ENCODE measurements at regions not wholly inside any gene's neighbourhood (a gene's known extent, or its start where the extent isn't known, plus 50 kb on each side); places are given as distances from the start of the nearest gene placed in this dataset.

- H3K27ac ChIP-seq (ENCODE audit: low read depth in 1 of 3, low read length in 2 of 3) = no peak overlapping the region
- peaks cover 0 to 3% (median 0%) of the 10 kb centered on the region in 3 donors for H3K27me3 ChIP-seq (ENCODE audit: control insufficient read depth in 3 of 3, insufficient read depth in 3 of 3, low read length in 3 of 3)
- no peaks in the 10 kb centered on the region for H3K36me3 ChIP-seq (ENCODE audit: control insufficient read depth in 3 of 3, insufficient read depth in 2 of 3, low read depth in 1 of 3, low read length in 3 of 3)
- FAIRE-seq (no peak), DNase-seq (no peak)
- H3K4me3 ChIP-seq (ENCODE audit: low read depth in 1 of 3, low read length in 3 of 3) = no peak overlapping the region
- H3K4me1 ChIP-seq (ENCODE audit: control insufficient read depth in 3 of 3, insufficient read depth in 2 of 3, low read depth in 1 of 3, low read length in 2 of 3) = no peaks in the 10 kb centered on the region
- no peaks in the 10 kb centered on the region for H3K9me3 ChIP-seq (ENCODE audit: control insufficient read depth in 2 of 2, insufficient read depth in 1 of 2, low read depth in 1 of 2, low read length in 1 of 2)
- 77 to 95% (median 83%) methylated on average over 1 of the region's 1 CpG for WGBS, 3 donors
These were observed 283.7 kb upstream of the PUM3 start for GRCh38 chr9:3127564-3127963.

GRCh38 chr9:3125602-3126405 is 281.9 kb upstream of the PUM3 start:
- no peak for FAIRE-seq
- Histone ChIP-seq H3K36me3 (ENCODE audit: control insufficient read depth in 3 of 3, insufficient read depth in 2 of 3, low read depth in 1 of 3, low read length in 3 of 3) (no peaks in the 10 kb centered on the region), H3K27ac (ENCODE audit: low read depth in 1 of 3, low read length in 2 of 3) (no peak overlapping the region), H3K9me3 (ENCODE audit: control insufficient read depth in 2 of 2, insufficient read depth in 1 of 2, low read depth in 1 of 2, low read length in 1 of 2) (no peaks in the 10 kb centered on the region), H3K4me3 (ENCODE audit: low read depth in 1 of 3, low read length in 3 of 3) (no peak overlapping the region), H3K4me1 (ENCODE audit: control insufficient read depth in 3 of 3, insufficient read depth in 2 of 3, low read depth in 1 of 3, low read length in 2 of 3) (no peaks in the 10 kb centered on the region), H3K27me3 (ENCODE audit: control insufficient read depth in 3 of 3, insufficient read depth in 3 of 3, low read length in 3 of 3) (peaks cover 0 to 3% (median 0%) of the 10 kb centered on the region in 3 donors)
- DNase-seq = no peak
- WGBS, 3 donors = 63 to 74% (median 70%) methylated on average over 6 of the region's 6 CpGs

- peaks cover 0 to 3% (median 0%) of the 10 kb centered on the region in 3 donors for H3K27me3 ChIP-seq (ENCODE audit: control insufficient read depth in 3 of 3, insufficient read depth in 3 of 3, low read length in 3 of 3)
- WGBS, 3 donors = 7 to 15% (median 10%) methylated on average over 2 of the region's 2 CpGs
- FAIRE-seq = no peak
These were observed 280.1 kb upstream of the PUM3 start for GRCh38 chr9:3124001-3124400.

GRCh38 chr9:3118081-3118480 is 274.2 kb upstream of the PUM3 start:
- no peaks in the 10 kb centered on the region for H3K9me3 ChIP-seq (ENCODE audit: control insufficient read depth in 2 of 2, insufficient read depth in 1 of 2, low read depth in 1 of 2, low read length in 1 of 2)
- no peaks in the 10 kb centered on the region for H3K27me3 ChIP-seq (ENCODE audit: control insufficient read depth in 3 of 3, insufficient read depth in 3 of 3, low read length in 3 of 3)
- FAIRE-seq (no peak), DNase-seq (no peak)
- no peak overlapping the region for H3K4me3 ChIP-seq (ENCODE audit: low read depth in 1 of 3, low read length in 3 of 3)
- no peaks in the 10 kb centered on the region for H3K4me1 ChIP-seq (ENCODE audit: control insufficient read depth in 3 of 3, insufficient read depth in 2 of 3, low read depth in 1 of 3, low read length in 2 of 3)
- no peaks in the 10 kb centered on the region for H3K36me3 ChIP-seq (ENCODE audit: control insufficient read depth in 3 of 3, insufficient read depth in 2 of 3, low read depth in 1 of 3, low read length in 3 of 3)
- no peak overlapping the region for H3K27ac ChIP-seq (ENCODE audit: low read depth in 1 of 3, low read length in 2 of 3)

More at GRCh38 chr9:3124001-3124400, 280.1 kb upstream of the PUM3 start:
- H3K4me1 ChIP-seq (ENCODE audit: control insufficient read depth in 3 of 3, insufficient read depth in 2 of 3, low read depth in 1 of 3, low read length in 2 of 3) = no peaks in the 10 kb centered on the region
- no peak for DNase-seq
- no peaks in the 10 kb centered on the region for H3K9me3 ChIP-seq (ENCODE audit: control insufficient read depth in 2 of 2, insufficient read depth in 1 of 2, low read depth in 1 of 2, low read length in 1 of 2)
- no peaks in the 10 kb centered on the region for H3K36me3 ChIP-seq (ENCODE audit: control insufficient read depth in 3 of 3, insufficient read depth in 2 of 3, low read depth in 1 of 3, low read length in 3 of 3)
- H3K4me3 ChIP-seq (ENCODE audit: low read depth in 1 of 3, low read length in 3 of 3) = no peak overlapping the region
- H3K27ac ChIP-seq (ENCODE audit: low read depth in 1 of 3, low read length in 2 of 3) = no peak overlapping the region

- Histone ChIP-seq H3K36me3 (ENCODE audit: control insufficient read depth in 3 of 3, insufficient read depth in 2 of 3, low read depth in 1 of 3, low read length in 3 of 3) (no peaks in the 10 kb centered on the region), H3K27ac (ENCODE audit: low read depth in 1 of 3, low read length in 2 of 3) (no peak overlapping the region), H3K4me1 (ENCODE audit: control insufficient read depth in 3 of 3, insufficient read depth in 2 of 3, low read depth in 1 of 3, low read length in 2 of 3) (no peaks in the 10 kb centered on the region), H3K4me3 (ENCODE audit: low read depth in 1 of 3, low read length in 3 of 3) (no peak overlapping the region), H3K27me3 (ENCODE audit: control insufficient read depth in 3 of 3, insufficient read depth in 3 of 3, low read length in 3 of 3) (no peaks in the 10 kb centered on the region), H3K9me3 (ENCODE audit: control insufficient read depth in 2 of 2, insufficient read depth in 1 of 2, low read depth in 1 of 2, low read length in 1 of 2) (no peaks in the 10 kb centered on the region)
- FAIRE-seq (no peak), DNase-seq (no peak)
These were observed 255.8 kb upstream of the PUM3 start for GRCh38 chr9:3099646-3100045.

GRCh38 chr9:3088219-3088618 is 244.3 kb upstream of the PUM3 start:
- Histone ChIP-seq H3K27ac (ENCODE audit: low read depth in 1 of 3, low read length in 2 of 3) (no peak overlapping the region), H3K4me1 (ENCODE audit: control insufficient read depth in 3 of 3, insufficient read depth in 2 of 3, low read depth in 1 of 3, low read length in 2 of 3) (no peaks in the 10 kb centered on the region), H3K36me3 (ENCODE audit: control insufficient read depth in 3 of 3, insufficient read depth in 2 of 3, low read depth in 1 of 3, low read length in 3 of 3) (no peaks in the 10 kb centered on the region), H3K27me3 (ENCODE audit: control insufficient read depth in 3 of 3, insufficient read depth in 3 of 3, low read length in 3 of 3) (no peaks in the 10 kb centered on the region), H3K9me3 (ENCODE audit: control insufficient read depth in 2 of 2, insufficient read depth in 1 of 2, low read depth in 1 of 2, low read length in 1 of 2) (no peaks in the 10 kb centered on the region), H3K4me3 (ENCODE audit: low read depth in 1 of 3, low read length in 3 of 3) (no peak overlapping the region)
- FAIRE-seq (no peak), DNase-seq (no peak)
- 68 to 81% (median 76%) methylated on average over 8 of the region's 8 CpGs for WGBS, 3 donors

- Histone ChIP-seq H3K36me3 (ENCODE audit: control insufficient read depth in 3 of 3, insufficient read depth in 2 of 3, low read depth in 1 of 3, low read length in 3 of 3) (no peaks in the 10 kb centered on the region), H3K4me3 (ENCODE audit: low read depth in 1 of 3, low read length in 3 of 3) (no peak overlapping the region), H3K9me3 (ENCODE audit: control insufficient read depth in 2 of 2, insufficient read depth in 1 of 2, low read depth in 1 of 2, low read length in 1 of 2) (no peaks in the 10 kb centered on the region), H3K4me1 (ENCODE audit: control insufficient read depth in 3 of 3, insufficient read depth in 2 of 3, low read depth in 1 of 3, low read length in 2 of 3) (no peaks in the 10 kb centered on the region), H3K27ac (ENCODE audit: low read depth in 1 of 3, low read length in 2 of 3) (no peak overlapping the region), H3K27me3 (ENCODE audit: control insufficient read depth in 3 of 3, insufficient read depth in 3 of 3, low read length in 3 of 3) (no peaks in the 10 kb centered on the region)
- 54 to 74% (median 63%) methylated on average over 4 of the region's 4 CpGs for WGBS, 3 donors
- FAIRE-seq (no peak), DNase-seq (no peak)
These were observed 243.8 kb upstream of the PUM3 start for GRCh38 chr9:3087697-3088096.

- Histone ChIP-seq H3K27me3 (ENCODE audit: control insufficient read depth in 3 of 3, insufficient read depth in 3 of 3, low read length in 3 of 3) (no peaks in the 10 kb centered on the region), H3K4me1 (ENCODE audit: control insufficient read depth in 3 of 3, insufficient read depth in 2 of 3, low read depth in 1 of 3, low read length in 2 of 3) (no peaks in the 10 kb centered on the region), H3K9me3 (ENCODE audit: control insufficient read depth in 2 of 2, insufficient read depth in 1 of 2, low read depth in 1 of 2, low read length in 1 of 2) (no peaks in the 10 kb centered on the region), H3K36me3 (ENCODE audit: control insufficient read depth in 3 of 3, insufficient read depth in 2 of 3, low read depth in 1 of 3, low read length in 3 of 3) (no peaks in the 10 kb centered on the region), H3K4me3 (ENCODE audit: low read depth in 1 of 3, low read length in 3 of 3) (no peak overlapping the region), H3K27ac (ENCODE audit: low read depth in 1 of 3, low read length in 2 of 3) (no peak overlapping the region)
- DNase-seq (no peak), FAIRE-seq (no peak)
- 61 to 73% (median 65%) methylated on average over 3 of the region's 3 CpGs for WGBS, 3 donors
These were observed 237.1 kb upstream of the PUM3 start for GRCh38 chr9:3080951-3081350.

GRCh38 chr9:3074247-3074646 is 230.4 kb upstream of the PUM3 start:
- H3K4me1 ChIP-seq (ENCODE audit: control insufficient read depth in 3 of 3, insufficient read depth in 2 of 3, low read depth in 1 of 3, low read length in 2 of 3) = no peaks in the 10 kb centered on the region
- H3K9me3 ChIP-seq (ENCODE audit: control insufficient read depth in 2 of 2, insufficient read depth in 1 of 2, low read depth in 1 of 2, low read length in 1 of 2) = no peaks in the 10 kb centered on the region
- FAIRE-seq = no peak
- no peaks in the 10 kb centered on the region for H3K27me3 ChIP-seq (ENCODE audit: control insufficient read depth in 3 of 3, insufficient read depth in 3 of 3, low read length in 3 of 3)
- no peak overlapping the region for H3K4me3 ChIP-seq (ENCODE audit: low read depth in 1 of 3, low read length in 3 of 3)
- no peak for DNase-seq
- WGBS, 3 donors = 71 to 77% (median 77%) methylated on average over 5 of the region's 5 CpGs
- no peaks in the 10 kb centered on the region for H3K36me3 ChIP-seq (ENCODE audit: control insufficient read depth in 3 of 3, insufficient read depth in 2 of 3, low read depth in 1 of 3, low read length in 3 of 3)
- no peak overlapping the region for H3K27ac ChIP-seq (ENCODE audit: low read depth in 1 of 3, low read length in 2 of 3)

Data from small intestine (tissue), 7 donors.